K562 (cell line): ENCODE measurements at regions not wholly inside any gene's neighbourhood (a gene's known extent, or its start where the extent isn't known, plus 50 kb on each side); places are given as distances from the start of the nearest gene placed in this dataset.

Experiments
- ATAC-seq: fragments of 200-7000 bp; cut with Tn5 transposase; 3 replicates; pipeline ENCODE4 v1.9.1; 2020; ENCODE audit warnings: moderate library complexity
- BruUV-seq: library from RNA; stranded (reverse); fragments of 400-500 nt; replicated peaks from 2 replicates; lab custom pipeline; 2021; lab: Mats Ljungman, UMichigan
- CTCF ChIA-PET: fragments of 300-600 bp; formaldehyde crosslinking; extraction: SDS; loops from one replicate; lab custom pipeline; 2021; ENCODE audit warnings: low intra/inter-chr PET ratio; lab: Yijun Ruan, JAX
- POLR2A ChIA-PET: fragments of 300-600, 350-650 bp; sonication (Branson Sonifier 250); formaldehyde crosslinking; extraction: SDS; loops from one replicate; lab custom pipeline; 2021; ENCODE audit warnings: antibody characterized with exemption, inconsistent platforms; lab: Yijun Ruan, JAX
- DNase-seq, 4 experiments: peaks; one replicate each; pipeline versions ENCODE4 v3.0.0 to v3.0.0-alpha.2; 2011 to 2018; ENCODE audit warnings: low spot score in 3 of 4, mixed read lengths in 3 of 4; ENCODE audit errors: extremely low read depth in 1 of 4
- FAIRE-seq: peaks from 2 replicates; lab custom pipeline; 2011; peaks lifted over from hg19 to GRCh38; lab: Jason Lieb, UNC
- H2AFZ ChIP-seq: 2 replicates; pipeline ENCODE4 v1.6.0; 2011; ENCODE audit warnings: low read depth, low read length, control low read depth, inconsistent platforms
- H3K27ac ChIP-seq: fragments of 200-600 bp; 3 replicates; pipeline ENCODE4 v1.8.0; 2011; ENCODE audit warnings: low read depth, mild to moderate bottlenecking, control low read depth, inconsistent platforms, low read length, moderate library complexity, mixed read lengths; ENCODE audit errors: extremely low read depth
- H3K27me3 ChIP-seq, 2 experiments: fragments of 300-600 bp in 1 of 2; 2 replicates in 1 of 2; 3 replicates in 1 of 2; pipeline versions ENCODE4 v1.6.0 to v1.8.0; 2011; ENCODE audit warnings: inconsistent platforms in 2 of 2, low read length in 2 of 2, mild to moderate bottlenecking in 1 of 2, mixed read lengths in 1 of 2, moderate library complexity in 1 of 2; ENCODE audit not compliant: control insufficient read depth in 2 of 2, insufficient read depth in 2 of 2
- H3K36me3 ChIP-seq: fragments of 300-600 bp; 3 replicates; pipeline ENCODE4 v1.8.0; 2011; ENCODE audit warnings: mild to moderate bottlenecking, low read length, inconsistent platforms; ENCODE audit not compliant: control insufficient read depth, insufficient read depth
- H3K4me1 ChIP-seq, 2 experiments: fragments of 200-600 bp in 1 of 2; replicated peaks in 1 of 2; 2 replicates in 1 of 2; 3 replicates in 1 of 2; pipeline versions ENCODE4 v1.5.1 to v1.8.0; 2011; ENCODE audit warnings: inconsistent platforms in 2 of 2, low read length in 2 of 2, mild to moderate bottlenecking in 1 of 2, mixed read lengths in 1 of 2, moderate library complexity in 1 of 2; ENCODE audit not compliant: control insufficient read depth in 2 of 2, insufficient read depth in 2 of 2
- H3K4me2 ChIP-seq: 2 replicates; pipeline ENCODE4 v1.6.1; 2011; ENCODE audit warnings: low read length, control low read depth, inconsistent platforms, mixed read lengths; ENCODE audit not compliant: insufficient read depth
- H3K4me3 ChIP-seq: fragments of 200-600 bp; sonication (generic), shearing (Covaris generic); 2 replicates; pipeline ENCODE4 v1.5.1; 2016; ENCODE audit warnings: control low read depth, inconsistent platforms
- H3K79me2 ChIP-seq: fragments of 200-600 bp; 3 replicates; pipeline ENCODE4 v1.8.0; 2011; ENCODE audit warnings: low read length, inconsistent platforms; ENCODE audit not compliant: control insufficient read depth, insufficient read depth
- H3K9ac ChIP-seq, 2 experiments: 2 replicates each; pipeline versions ENCODE4 v1.6.0 to v1.6.1; 2011; ENCODE audit warnings: low read depth in 2 of 2, low read length in 2 of 2, control low read depth in 1 of 2, inconsistent platforms in 1 of 2, mild to moderate bottlenecking in 1 of 2, mixed read lengths in 1 of 2; ENCODE audit not compliant: insufficient read depth in 1 of 2
- H3K9me1 ChIP-seq: one replicate; pipeline ENCODE4 v1.6.0; 2011; ENCODE audit warnings: inconsistent platforms, mild to moderate bottlenecking, low read length, moderate library complexity; ENCODE audit not compliant: control insufficient read depth, insufficient read depth
- H3K9me3 ChIP-seq: replicated peaks from 2 replicates; pipeline ENCODE4 v1.5.1; 2011; ENCODE audit warnings: low read depth, low read length, inconsistent platforms; ENCODE audit not compliant: control insufficient read depth, insufficient read depth
- H4K20me1 ChIP-seq: replicated peaks from 2 replicates; pipeline ENCODE4 v1.6.1; 2011; ENCODE audit warnings: low read length, inconsistent platforms, mixed read lengths; ENCODE audit not compliant: control insufficient read depth, insufficient read depth
- EP300 ChIP-seq: IDR thresholded peaks from 2 replicates; pipeline ENCODE4 v1.6.1; 2012; ENCODE audit warnings: low read length, improper control_type of control experiment
- GTF2A2 ChIP-seq: IDR thresholded peaks from 2 replicates; pipeline ENCODE4 v1.6.1; 2016; ENCODE audit warnings: mild to moderate bottlenecking, missing genetic modification characterization, missing compliant biosample characterization
- HLTF ChIP-seq: fragments of 450-650 bp; IDR thresholded peaks from 2 replicates; pipeline ENCODE4 v1.6.1; 2016
- ILF3 ChIP-seq: fragments of 450-650 bp; IDR thresholded peaks from 2 replicates; pipeline ENCODE4 v1.6.1; 2018; ENCODE audit warnings: antibody characterized with exemption, mild to moderate bottlenecking, moderate library complexity, borderline replicate concordance
- ILK ChIP-seq: fragments of 450-650 bp; IDR thresholded peaks from 2 replicates; pipeline ENCODE4 v1.6.1; 2016; ENCODE audit warnings: missing genetic modification characterization, low read depth, mild to moderate bottlenecking, missing compliant biosample characterization, moderate library complexity, borderline replicate concordance
- L3MBTL2 ChIP-seq: fragments of 450-650 bp; IDR thresholded peaks from 2 replicates; pipeline ENCODE4 v1.6.1; 2016; ENCODE audit warnings: mild to moderate bottlenecking, moderate library complexity
- MEF2A ChIP-seq: IDR thresholded peaks from 2 replicates; pipeline ENCODE4 v1.6.1; 2011; ENCODE audit warnings: low read depth, mild to moderate bottlenecking, low read length, moderate library complexity; ENCODE audit not compliant: control insufficient read depth
- PHF20 ChIP-seq: fragments of 450-650 bp; IDR thresholded peaks from 2 replicates; pipeline ENCODE4 v1.6.1; 2018; ENCODE audit not compliant: partially characterized antibody
- SMAD1 ChIP-seq: fragments of 150-350 bp; IDR thresholded peaks from 2 replicates; pipeline ENCODE4 v1.6.1; 2014; ENCODE audit warnings: low read length, low read depth; ENCODE audit not compliant: partially characterized antibody
- ZNF57 ChIP-seq: fragments of 450-650 bp; formaldehyde crosslinking; IDR thresholded peaks from 2 replicates; pipeline ENCODE4 v1.4.0; 2020; ENCODE audit warnings: mild to moderate bottlenecking, moderate library complexity
- ZNF77 ChIP-seq: fragments of 250-450 bp; sonication (Bioruptor Pico); IDR thresholded peaks from 2 replicates; pipeline ENCODE4 v1.5.0; 2020
- ZNF785 ChIP-seq: fragments of 250-450 bp; sonication (Bioruptor Pico); IDR thresholded peaks from 2 replicates; pipeline ENCODE4 v1.4.0; 2020; ENCODE audit warnings: mild to moderate bottlenecking
- WGBS: fragments of 100-300 bp; shearing (Covaris generic); methylation state at CpG from one replicate; pipeline ENCODE4 v1.1.6; 2016; ENCODE audit warnings: low coverage, mixed read lengths; ENCODE audit not compliant: insufficient coverage; ENCODE audit errors: missing lambda C conversion rate; 5-methylcytosine and 5-hydroxymethylcytosine counted together
- in situ Hi-C: fragments of 300-500 bp; cut with MboI; formaldehyde crosslinking; loops from 4 replicates; pipeline ENCODE4 v1.15.0; 2018; ENCODE audit warnings: inconsistent platforms, mixed read lengths
- intact Hi-C: fragments of 100-400 bp; cut with micrococcal nuclease; formaldehyde crosslinking; loops from 2 replicates; pipeline ENCODE4 v1.14.2; 2022
- TF ChIP-seq, protein P1 (sequence below): IDR thresholded peaks from 2 replicates; pipeline ENCODE4 v1.6.1; 2014; ENCODE audit warnings: antibody characterized with exemption
- TF ChIP-seq, protein P2 (sequence below): fragments of 450-650 bp; IDR thresholded peaks from one replicate; pipeline ENCODE4 v1.6.1; 2018; ENCODE audit warnings: mild to moderate bottlenecking, moderate library complexity; ENCODE audit not compliant: partially characterized antibody

DNA sequence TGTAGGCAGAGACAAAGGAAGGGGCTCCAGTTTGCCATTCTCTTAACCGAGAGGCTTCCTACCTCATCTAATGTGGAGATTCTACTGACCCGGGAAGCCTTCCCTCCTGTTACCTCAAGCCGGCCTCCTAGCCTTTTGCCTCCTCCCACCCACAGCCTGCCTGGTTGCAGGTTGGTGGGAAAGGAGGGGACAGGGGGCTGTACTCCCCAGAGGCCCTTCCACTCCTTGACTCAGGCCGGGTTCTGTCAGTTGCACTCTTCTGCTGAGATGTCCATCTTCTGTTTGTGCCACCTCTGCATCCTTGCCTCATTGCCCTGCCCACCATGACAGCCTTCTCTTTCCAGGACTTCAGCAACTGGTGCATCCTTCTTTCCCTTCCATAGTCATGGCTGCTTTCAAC, 98.0 kb upstream of the SLC44A3 start:
- POLR2A ChIA-PET, result interaction anchor here (0.7 kb wide), 1 partner anchor 55 kb away, joined by 3 read pairs; no protein-coding TSS in a partner anchor
- no peaks in the 10 kb centered on the region for H3K36me3 ChIP-seq
- no peak for FAIRE-seq
- CTCF ChIA-PET, result no interaction called here
- no peak overlapping the region for H3K4me3 ChIP-seq
- peaks cover 3% of the 10 kb centered on the region for H3K9me1 ChIP-seq
- intact Hi-C loops, result loop anchor here (5.0 kb wide), 1 partner anchor 200 kb away; no protein-coding TSS in a partner anchor
- in situ Hi-C loops, result no loop called here
- H4K20me1 ChIP-seq, result no peaks in the 10 kb centered on the region; the same call in 1 of the 2 replicates
- TF ChIP-seq, protein P1, sequence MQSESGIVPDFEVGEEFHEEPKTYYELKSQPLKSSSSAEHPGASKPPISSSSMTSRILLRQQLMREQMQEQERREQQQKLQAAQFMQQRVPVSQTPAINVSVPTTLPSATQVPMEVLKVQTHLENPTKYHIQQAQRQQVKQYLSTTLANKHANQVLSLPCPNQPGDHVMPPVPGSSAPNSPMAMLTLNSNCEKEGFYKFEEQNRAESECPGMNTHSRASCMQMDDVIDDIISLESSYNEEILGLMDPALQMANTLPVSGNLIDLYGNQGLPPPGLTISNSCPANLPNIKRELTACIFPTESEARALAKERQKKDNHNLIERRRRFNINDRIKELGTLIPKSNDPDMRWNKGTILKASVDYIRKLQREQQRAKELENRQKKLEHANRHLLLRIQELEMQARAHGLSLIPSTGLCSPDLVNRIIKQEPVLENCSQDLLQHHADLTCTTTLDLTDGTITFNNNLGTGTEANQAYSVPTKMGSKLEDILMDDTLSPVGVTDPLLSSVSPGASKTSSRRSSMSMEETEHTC, result no peak
- TF ChIP-seq, protein P2, sequence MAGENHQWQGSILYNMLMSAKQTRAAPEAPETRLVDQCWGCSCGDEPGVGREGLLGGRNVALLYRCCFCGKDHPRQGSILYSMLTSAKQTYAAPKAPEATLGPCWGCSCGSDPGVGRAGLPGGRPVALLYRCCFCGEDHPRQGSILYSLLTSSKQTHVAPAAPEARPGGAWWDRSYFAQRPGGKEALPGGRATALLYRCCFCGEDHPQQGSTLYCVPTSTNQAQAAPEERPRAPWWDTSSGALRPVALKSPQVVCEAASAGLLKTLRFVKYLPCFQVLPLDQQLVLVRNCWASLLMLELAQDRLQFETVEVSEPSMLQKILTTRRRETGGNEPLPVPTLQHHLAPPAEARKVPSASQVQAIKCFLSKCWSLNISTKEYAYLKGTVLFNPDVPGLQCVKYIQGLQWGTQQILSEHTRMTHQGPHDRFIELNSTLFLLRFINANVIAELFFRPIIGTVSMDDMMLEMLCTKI, result no peak
- no peak for TF ChIP-seq ILK (tag)
- no peak for TF ChIP-seq PHF20
- no peak for TF ChIP-seq HLTF
- TF ChIP-seq GTF2A2 (tag), result no peak
- no peak for TF ChIP-seq SMAD1
- TF ChIP-seq ZNF785 (CRISPR knock-in tag), result no peak
- no peak for TF ChIP-seq ZNF57 (CRISPR knock-in tag)
- TF ChIP-seq EP300, result no peak
- no peak for TF ChIP-seq ILF3
- no peak for TF ChIP-seq L3MBTL2
- no peak for TF ChIP-seq ZNF77
- TF ChIP-seq MEF2A, result no peak
- TF ChIP-seq, all 486 proteins: peak for 0
- no peaks in the 10 kb centered on the region for H3K4me1 ChIP-seq
- no peak overlapping the region for H3K9ac ChIP-seq
- H2AFZ ChIP-seq, result no peak overlapping the region
- H3K4me2 ChIP-seq, result no peak overlapping the region
- DNase-seq (no peak), ATAC-seq (no peak)
- H3K79me2 ChIP-seq, result no peaks in the 10 kb centered on the region
- BruUV-seq, result no TSS peak
- H3K27me3 ChIP-seq, result peaks cover 2 to 19% of the 10 kb centered on the region in 2 experiments; a peak in 3 of 5 replicates
- 0% methylated on average over 4 of the region's 4 CpGs for whole genome bisulfite sequencing
- H3K27ac ChIP-seq, result no peak overlapping the region
- no peaks in the 10 kb centered on the region for H3K9me3 ChIP-seq
